Natural killer cell (primary cell): ENCODE measurements at regions not wholly inside any gene's neighbourhood (a gene's known extent, or its start where the extent isn't known, plus 50 kb on each side); places are given as distances from the start of the nearest gene placed in this dataset.

ENCODE experiments used
- ATAC-seq, 3 donors: fragments of 150-1000 bp in 2 of 3; fragments of 200-7000 bp in 1 of 3; cut with Tn5 transposase; 1 replicate in 1 of 3; 2 replicates in 2 of 3; pipeline ENCODE4 v1.10.0; 2021; ENCODE audit warnings: mild to moderate bottlenecking in 2 of 3, moderate library complexity in 2 of 3
- DNase-seq, 2 donors: peaks; one replicate each; pipeline versions ENCODE4 v3.0.0 to v3.0.0-alpha.2; 2013 to 2021; ENCODE audit warnings: mixed read lengths in 1 of 2
- H3K27ac ChIP-seq: one replicate; pipeline ENCODE4 v1.5.1; 2013; ENCODE audit warnings: mild to moderate bottlenecking, low read length
- H3K27me3 ChIP-seq: one replicate; pipeline ENCODE4 v1.6.1; 2013; ENCODE audit warnings: low read length; ENCODE audit not compliant: control insufficient read depth, insufficient read depth
- H3K36me3 ChIP-seq: one replicate; pipeline ENCODE4 v1.6.1; 2013; ENCODE audit warnings: low read length; ENCODE audit not compliant: control insufficient read depth, insufficient read depth
- H3K4me1 ChIP-seq: one replicate; pipeline ENCODE4 v1.6.1; 2013; ENCODE audit warnings: low read length; ENCODE audit not compliant: control insufficient read depth, insufficient read depth
- H3K4me3 ChIP-seq: one replicate; pipeline ENCODE4 v1.5.1; 2013; ENCODE audit warnings: low read length
- H3K9me3 ChIP-seq: one replicate; pipeline ENCODE4 v1.6.1; 2013; ENCODE audit warnings: low read length; ENCODE audit not compliant: control insufficient read depth, insufficient read depth
- H3K27ac Mint-ChIP-seq, 2 donors: one replicate each; pipeline ENCODE4 v1.8.0; 2022; ENCODE audit warnings: mild to moderate bottlenecking in 2 of 2, mixed read lengths in 2 of 2, moderate library complexity in 1 of 2
- H3K27me3 Mint-ChIP-seq, 2 donors: one replicate each; pipeline ENCODE4 v1.8.0; 2022; ENCODE audit warnings: low read depth in 2 of 2, mixed read lengths in 2 of 2
- H3K36me3 Mint-ChIP-seq: one replicate; pipeline ENCODE4 v1.8.0; 2022; ENCODE audit warnings: mixed read lengths
- H3K4me1 Mint-ChIP-seq, 2 donors: one replicate each; pipeline ENCODE4 v1.8.0; 2022; ENCODE audit warnings: mixed read lengths in 2 of 2
- H3K4me3 Mint-ChIP-seq: one replicate; pipeline ENCODE4 v1.8.0; 2022; ENCODE audit warnings: mild to moderate bottlenecking, moderate library complexity, mixed read lengths
- H3K9me3 Mint-ChIP-seq, 2 donors: one replicate each; pipeline ENCODE4 v1.8.0; 2022; ENCODE audit warnings: mixed read lengths in 2 of 2
- WGBS: methylation state at CpG from one replicate; pipeline ENCODE4 v1.1.7; 2013; ENCODE audit warnings: missing lambda C conversion rate; ENCODE audit not compliant: insufficient coverage; 5-methylcytosine and 5-hydroxymethylcytosine counted together
- intact Hi-C: fragments of 100-400 bp; cut with micrococcal nuclease; formaldehyde crosslinking; loops from one replicate; pipeline ENCODE4 v1.14.2; 2022
- TF ChIP-seq, protein P1 (sequence below): fragments of 200-600 bp; IDR thresholded peaks from one replicate; pipeline ENCODE4 v1.8.0; 2022; ENCODE audit warnings: antibody characterized with exemption

DNA sequence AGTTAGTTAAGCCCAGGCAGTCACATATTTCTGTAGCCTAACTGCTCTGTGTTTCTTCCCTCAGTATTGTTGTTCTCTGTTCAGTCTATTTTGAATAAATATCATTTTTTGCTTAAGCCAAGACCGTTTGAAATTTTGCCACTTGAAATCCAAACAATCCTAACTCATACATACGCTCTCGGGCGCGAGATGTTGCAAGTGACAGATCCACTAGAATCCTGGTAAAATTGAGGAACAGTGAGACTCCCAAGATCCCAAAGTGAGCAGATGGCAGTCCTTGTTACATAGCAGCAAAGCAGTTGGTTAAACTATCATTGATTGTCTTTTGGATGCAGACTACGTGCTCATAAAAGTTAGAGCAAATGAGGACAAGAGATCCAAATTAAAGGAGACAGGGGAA lies 625.4 kb downstream of the TBL1XR1 start:
- no peak for DNase-seq
- Histone ChIP-seq H3K27me3 (no peaks in the 10 kb centered on the region), H3K9me3 (no peaks in the 10 kb centered on the region), H3K4me3 (no peak overlapping the region), H3K27ac (no peak overlapping the region), H3K4me1 (no peaks in the 10 kb centered on the region), H3K36me3 (no peaks in the 10 kb centered on the region)
- peaks cover 10 to 11% of the 10 kb centered on the region in 2 donors for H3K9me3 Mint-ChIP-seq
- no peak overlapping the region for H3K4me3 Mint-ChIP-seq
- TF ChIP-seq, protein P1, sequence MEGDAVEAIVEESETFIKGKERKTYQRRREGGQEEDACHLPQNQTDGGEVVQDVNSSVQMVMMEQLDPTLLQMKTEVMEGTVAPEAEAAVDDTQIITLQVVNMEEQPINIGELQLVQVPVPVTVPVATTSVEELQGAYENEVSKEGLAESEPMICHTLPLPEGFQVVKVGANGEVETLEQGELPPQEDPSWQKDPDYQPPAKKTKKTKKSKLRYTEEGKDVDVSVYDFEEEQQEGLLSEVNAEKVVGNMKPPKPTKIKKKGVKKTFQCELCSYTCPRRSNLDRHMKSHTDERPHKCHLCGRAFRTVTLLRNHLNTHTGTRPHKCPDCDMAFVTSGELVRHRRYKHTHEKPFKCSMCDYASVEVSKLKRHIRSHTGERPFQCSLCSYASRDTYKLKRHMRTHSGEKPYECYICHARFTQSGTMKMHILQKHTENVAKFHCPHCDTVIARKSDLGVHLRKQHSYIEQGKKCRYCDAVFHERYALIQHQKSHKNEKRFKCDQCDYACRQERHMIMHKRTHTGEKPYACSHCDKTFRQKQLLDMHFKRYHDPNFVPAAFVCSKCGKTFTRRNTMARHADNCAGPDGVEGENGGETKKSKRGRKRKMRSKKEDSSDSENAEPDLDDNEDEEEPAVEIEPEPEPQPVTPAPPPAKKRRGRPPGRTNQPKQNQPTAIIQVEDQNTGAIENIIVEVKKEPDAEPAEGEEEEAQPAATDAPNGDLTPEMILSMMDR = no peak
- H3K4me1 Mint-ChIP-seq = no peaks in the 10 kb centered on the region
- no peak overlapping the region for H3K27ac Mint-ChIP-seq
- ATAC-seq = no peak
- intact Hi-C loops = no loop called here
- no peaks in the 10 kb centered on the region for H3K27me3 Mint-ChIP-seq
- no peaks in the 10 kb centered on the region for H3K36me3 Mint-ChIP-seq
- 95% methylated on average over 6 of the region's 6 CpGs for WGBS

DNA sequence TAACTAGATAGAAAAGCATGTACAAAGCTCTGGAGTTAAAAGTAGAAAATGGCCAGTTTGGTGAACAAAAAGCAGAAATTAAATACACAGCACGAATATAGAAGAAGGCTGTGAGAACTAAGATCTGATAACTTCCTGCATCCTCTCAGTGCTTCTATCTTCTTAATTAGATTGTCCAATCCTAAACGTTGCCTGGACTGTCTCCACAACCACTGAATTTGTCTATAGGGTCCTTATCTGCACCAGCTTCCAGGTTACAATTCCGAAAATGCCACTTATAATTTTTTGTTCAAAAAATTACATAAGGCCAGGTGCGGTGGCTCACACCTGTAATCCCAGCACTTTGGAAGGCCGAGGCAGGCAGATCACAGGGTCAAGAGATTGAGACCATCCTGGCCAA lies 626.3 kb downstream of the TBL1XR1 start:
- TF ChIP-seq, protein P1 = no peak
- H3K4me3 ChIP-seq = no peak overlapping the region
- no peaks in the 10 kb centered on the region for H3K27me3 ChIP-seq
- Mint-ChIP-seq H3K4me1 (no peaks in the 10 kb centered on the region), H3K9me3 (peaks cover 10% of the 10 kb centered on the region in 2 donors), H3K36me3 (no peaks in the 10 kb centered on the region), H3K27me3 (no peaks in the 10 kb centered on the region), H3K27ac (no peak overlapping the region), H3K4me3 (no peak overlapping the region)
- DNase-seq (no peak), ATAC-seq (no peak)
- H3K9me3 ChIP-seq = no peaks in the 10 kb centered on the region
- intact Hi-C loops = no loop called here
- no peaks in the 10 kb centered on the region for H3K36me3 ChIP-seq
- no peak overlapping the region for H3K27ac ChIP-seq
- H3K4me1 ChIP-seq = no peaks in the 10 kb centered on the region
- 80% methylated on average over 5 of the region's 5 CpGs for WGBS

DNA sequence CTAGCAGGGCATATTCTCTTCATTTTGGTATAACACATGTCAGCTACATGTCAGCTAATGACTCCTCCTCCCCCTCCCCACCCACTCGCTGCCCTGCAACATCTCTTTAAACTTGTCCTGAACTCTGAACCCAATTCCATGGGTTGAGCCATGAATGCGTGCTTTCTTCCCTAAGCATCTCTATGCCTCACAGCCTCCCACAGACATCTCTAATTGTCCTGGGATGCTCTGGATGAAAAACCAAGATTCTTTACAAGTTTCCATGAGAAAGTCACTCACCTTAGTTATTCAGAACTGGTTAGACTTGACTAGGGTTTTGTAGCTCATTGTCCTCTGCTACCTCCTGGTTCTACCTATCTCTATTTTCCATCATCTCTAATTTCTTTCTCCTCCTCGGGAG lies 629.1 kb downstream of the TBL1XR1 start:
- no peaks in the 10 kb centered on the region for H3K4me1 ChIP-seq
- DNase-seq = no peak
- no peak overlapping the region for H3K27ac ChIP-seq
- H3K9me3 ChIP-seq = no peaks in the 10 kb centered on the region
- ATAC-seq = no peak
- Mint-ChIP-seq H3K9me3 (peaks cover 12 to 13% of the 10 kb centered on the region in 2 donors), H3K4me1 (no peaks in the 10 kb centered on the region), H3K27me3 (no peaks in the 10 kb centered on the region), H3K4me3 (no peak overlapping the region), H3K36me3 (no peaks in the 10 kb centered on the region), H3K27ac (no peak overlapping the region)
- H3K4me3 ChIP-seq = no peak overlapping the region
- H3K36me3 ChIP-seq = no peaks in the 10 kb centered on the region
- H3K27me3 ChIP-seq = no peaks in the 10 kb centered on the region
- TF ChIP-seq, protein P1 = no peak
- WGBS = 76% methylated on average over 3 of the region's 3 CpGs
- intact Hi-C loops = no loop called here

DNA sequence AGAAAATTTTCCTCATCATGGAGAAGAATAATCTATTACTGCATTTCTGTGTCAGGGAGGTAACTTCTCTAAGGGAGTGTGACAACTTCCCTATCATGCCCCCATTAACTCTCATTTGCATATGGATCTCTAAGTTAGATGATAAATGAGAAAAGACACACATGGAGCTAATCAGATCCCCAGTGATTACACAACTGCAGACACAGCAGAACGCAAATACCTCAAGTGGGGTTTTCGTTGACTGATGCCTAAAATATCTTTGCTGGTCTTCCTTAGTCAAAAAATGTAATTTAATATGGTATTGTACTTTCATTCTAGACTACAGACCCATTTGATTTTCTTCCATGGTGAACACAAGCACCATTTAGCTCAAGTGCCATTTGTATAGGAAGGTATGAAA lies 630.5 kb downstream of the TBL1XR1 start:
- Mint-ChIP-seq H3K36me3 (no peaks in the 10 kb centered on the region), H3K9me3 (peaks cover 10 to 12% of the 10 kb centered on the region in 2 donors)
- intact Hi-C loops = no loop called here

More for the DNA sequence above, 630.5 kb downstream of the TBL1XR1 start:
- Histone ChIP-seq H3K9me3 (no peaks in the 10 kb centered on the region), H3K27me3 (no peaks in the 10 kb centered on the region), H3K36me3 (no peaks in the 10 kb centered on the region), H3K27ac (no peak overlapping the region), H3K4me3 (no peak overlapping the region), H3K4me1 (no peaks in the 10 kb centered on the region)
- TF ChIP-seq, protein P1 = no peak
- DNase-seq = no peak
- no peak for ATAC-seq
- Mint-ChIP-seq H3K27me3 (no peaks in the 10 kb centered on the region), H3K4me1 (no peaks in the 10 kb centered on the region), H3K27ac (no peak overlapping the region), H3K4me3 (no peak overlapping the region)
- WGBS = no CpG with 5 or more reads among the region's 2 CpGs
